ENCODE measurements at regions not wholly inside any gene's neighbourhood (a gene's known extent, or its start where the extent isn't known, plus 50 kb on each side); places are given as distances from the start of the nearest gene placed in this dataset.

DNA sequence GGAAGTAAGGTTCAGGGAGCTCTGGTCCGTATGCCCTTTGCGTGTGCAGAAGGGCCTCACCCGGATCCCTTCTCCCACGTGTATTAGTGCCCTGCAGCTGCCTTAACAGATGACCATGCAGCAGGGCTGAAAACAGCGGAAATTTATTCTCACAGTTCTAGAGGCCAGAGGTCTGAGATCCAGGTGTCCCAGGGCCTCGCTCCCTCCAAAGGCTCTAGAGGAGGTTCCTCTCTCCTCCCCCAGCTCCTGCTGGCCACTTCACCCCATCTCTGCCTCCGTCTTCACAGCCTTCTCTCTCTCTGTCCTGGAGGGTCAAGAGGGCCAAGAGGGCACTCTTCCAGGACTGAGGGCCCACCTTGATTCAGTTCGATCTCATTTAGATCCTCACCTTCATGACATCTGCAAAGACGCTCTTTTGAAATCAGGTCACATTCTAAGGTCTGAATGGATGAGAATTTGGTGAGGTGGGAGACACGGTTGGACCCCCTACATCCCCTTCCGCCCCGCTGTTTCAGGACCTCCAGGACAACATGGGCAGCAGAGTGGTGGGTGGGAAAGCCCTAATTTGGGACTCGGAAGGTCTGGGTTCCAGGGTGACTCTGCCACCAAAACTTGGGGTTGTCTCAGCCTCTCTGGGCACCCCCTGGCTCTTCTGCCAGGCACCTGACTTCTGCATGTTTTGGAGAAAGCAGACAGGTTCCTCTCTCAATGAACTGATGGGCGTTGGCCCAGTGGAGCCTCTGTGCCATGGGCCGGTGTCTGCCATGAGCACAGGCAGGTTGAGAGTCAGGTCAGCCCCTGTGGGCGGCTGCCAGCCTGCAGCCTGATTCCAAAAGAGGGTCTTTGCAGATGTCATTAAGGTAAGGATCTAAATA is 361.2 kb downstream of the SEC14L1 start:
- no peaks in the 10 kb centered on the region for H4K20me1 ChIP-seq (ENCODE audit: control insufficient read depth, extremely low read depth, insufficient read depth, low read length)
- H3K27me3 ChIP-seq (ENCODE audit: control insufficient read depth, insufficient read depth, low read length): no peaks in the 10 kb centered on the region
- no peaks in the 10 kb centered on the region for H3K4me1 ChIP-seq (ENCODE audit: control insufficient read depth, extremely low read depth, insufficient read depth, low read length)
- no peak overlapping the region for H3K9ac ChIP-seq (ENCODE audit: insufficient read depth, low read length)
- DNase-seq (ENCODE audit: low read depth in 2 of 2): no peak
- H3K79me2 ChIP-seq (ENCODE audit: control insufficient read depth, insufficient read depth, low read length): no peaks in the 10 kb centered on the region
- no peak overlapping the region for H2AFZ ChIP-seq (ENCODE audit: low read length)
- H3K4me3 ChIP-seq (replicated peaks in 1 of 4; ENCODE audit: control extremely low read depth in 1 of 4, insufficient read depth in 1 of 4, low read depth in 3 of 4, low read length in 4 of 4): no peak overlapping the region
- H3K4me2 ChIP-seq (ENCODE audit: extremely low read depth, insufficient read depth, low read length): no peak overlapping the region
- no peak overlapping the region for H3K27ac ChIP-seq (ENCODE audit: insufficient read depth, low read length)
- no peaks in the 10 kb centered on the region for H3K9me3 ChIP-seq (ENCODE audit: control insufficient read depth, insufficient read depth, low read depth, low read length)
- peaks cover 13% of the 10 kb centered on the region for H3K36me3 ChIP-seq (ENCODE audit: control insufficient read depth, insufficient read depth, low read length)
- no peak for TF ChIP-seq EZH2 (IDR thresholded peaks at IDR 0.05; ENCODE audit: low read length, missing control alignments)

DNA sequence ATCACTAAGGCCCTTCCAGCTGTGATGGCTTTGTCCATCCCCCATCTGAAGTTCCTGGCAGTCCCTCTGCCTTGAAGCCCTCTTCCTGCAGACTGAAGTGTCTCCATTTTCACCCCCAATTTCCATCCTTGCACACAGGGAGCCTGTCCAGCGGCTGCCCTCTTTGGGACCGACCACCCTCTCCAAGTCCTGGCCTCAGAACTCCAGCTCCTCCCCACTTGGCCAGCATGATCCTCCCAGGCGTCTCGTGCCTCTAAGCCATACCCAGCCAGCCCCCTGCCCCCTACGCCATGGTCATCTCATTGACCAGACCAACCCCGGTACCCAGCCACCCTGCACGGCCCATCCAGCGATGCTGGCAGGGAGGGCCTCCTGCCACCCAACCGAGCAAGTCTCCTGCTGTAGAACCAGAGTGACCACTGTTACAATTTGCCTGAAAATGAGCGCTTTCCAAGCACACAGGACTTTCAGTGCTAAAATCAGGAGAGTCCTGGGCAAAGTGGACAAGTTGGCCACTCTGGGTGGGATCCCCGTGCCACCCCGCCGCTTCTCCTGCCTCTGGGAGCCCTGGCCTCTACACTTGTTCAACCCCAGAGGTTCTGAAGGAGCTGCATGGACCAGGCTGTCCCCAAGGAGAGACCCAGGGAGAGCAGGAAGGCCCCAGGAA is 362.0 kb downstream of the SEC14L1 start:
- DNase-seq (ENCODE audit: low read depth in 2 of 2): no peak
- H3K4me2 ChIP-seq (ENCODE audit: extremely low read depth, insufficient read depth, low read length): no peak overlapping the region
- H3K27me3 ChIP-seq (ENCODE audit: control insufficient read depth, insufficient read depth, low read length): no peaks in the 10 kb centered on the region
- TF ChIP-seq, protein P1, sequence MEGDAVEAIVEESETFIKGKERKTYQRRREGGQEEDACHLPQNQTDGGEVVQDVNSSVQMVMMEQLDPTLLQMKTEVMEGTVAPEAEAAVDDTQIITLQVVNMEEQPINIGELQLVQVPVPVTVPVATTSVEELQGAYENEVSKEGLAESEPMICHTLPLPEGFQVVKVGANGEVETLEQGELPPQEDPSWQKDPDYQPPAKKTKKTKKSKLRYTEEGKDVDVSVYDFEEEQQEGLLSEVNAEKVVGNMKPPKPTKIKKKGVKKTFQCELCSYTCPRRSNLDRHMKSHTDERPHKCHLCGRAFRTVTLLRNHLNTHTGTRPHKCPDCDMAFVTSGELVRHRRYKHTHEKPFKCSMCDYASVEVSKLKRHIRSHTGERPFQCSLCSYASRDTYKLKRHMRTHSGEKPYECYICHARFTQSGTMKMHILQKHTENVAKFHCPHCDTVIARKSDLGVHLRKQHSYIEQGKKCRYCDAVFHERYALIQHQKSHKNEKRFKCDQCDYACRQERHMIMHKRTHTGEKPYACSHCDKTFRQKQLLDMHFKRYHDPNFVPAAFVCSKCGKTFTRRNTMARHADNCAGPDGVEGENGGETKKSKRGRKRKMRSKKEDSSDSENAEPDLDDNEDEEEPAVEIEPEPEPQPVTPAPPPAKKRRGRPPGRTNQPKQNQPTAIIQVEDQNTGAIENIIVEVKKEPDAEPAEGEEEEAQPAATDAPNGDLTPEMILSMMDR (conservative IDR thresholded peaks at IDR 0.05 in 1 of 2, IDR thresholded peaks at IDR 0.05 in 1 of 2; ENCODE audit: low read depth in 1 of 2, low read length in 2 of 2): no peak
- no peak for TF ChIP-seq EZH2 (IDR thresholded peaks at IDR 0.05; ENCODE audit: low read length, missing control alignments)
- H4K20me1 ChIP-seq (ENCODE audit: control insufficient read depth, extremely low read depth, insufficient read depth, low read length): no peaks in the 10 kb centered on the region
- no peak overlapping the region for H2AFZ ChIP-seq (ENCODE audit: low read length)
- H3K4me3 ChIP-seq (replicated peaks in 1 of 4; ENCODE audit: control extremely low read depth in 1 of 4, insufficient read depth in 1 of 4, low read depth in 3 of 4, low read length in 4 of 4): no peak overlapping the region
- no peaks in the 10 kb centered on the region for H3K9me3 ChIP-seq (ENCODE audit: control insufficient read depth, insufficient read depth, low read depth, low read length)
- H3K4me1 ChIP-seq (ENCODE audit: control insufficient read depth, extremely low read depth, insufficient read depth, low read length): no peaks in the 10 kb centered on the region
- H3K27ac ChIP-seq (ENCODE audit: insufficient read depth, low read length): no peak overlapping the region
- no peak overlapping the region for H3K9ac ChIP-seq (ENCODE audit: insufficient read depth, low read length)
- no peaks in the 10 kb centered on the region for H3K79me2 ChIP-seq (ENCODE audit: control insufficient read depth, insufficient read depth, low read length)
- peaks cover 13% of the 10 kb centered on the region for H3K36me3 ChIP-seq (ENCODE audit: control insufficient read depth, insufficient read depth, low read length)

DNA sequence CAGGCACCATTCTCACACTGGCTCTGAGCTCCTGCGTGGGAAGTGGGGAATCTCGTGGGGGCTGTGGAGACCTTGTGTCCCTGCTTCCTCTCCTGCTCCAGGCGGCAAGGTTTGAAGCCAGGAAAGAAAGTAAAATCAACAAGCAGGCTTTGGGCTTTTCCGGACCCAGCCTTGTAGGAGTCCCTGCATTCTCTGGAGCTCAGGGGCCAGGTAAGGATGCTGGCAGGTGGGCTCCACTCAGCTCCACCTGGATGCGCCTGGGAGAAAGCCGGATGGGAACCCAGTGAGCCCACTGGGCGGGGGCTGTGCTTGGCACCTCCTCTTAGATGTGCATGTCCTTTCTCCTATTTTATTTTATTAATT is 362.5 kb downstream of the SEC14L1 start:
- Histone ChIP-seq H3K36me3 (ENCODE audit: control insufficient read depth, insufficient read depth, low read length) (peaks cover 14% of the 10 kb centered on the region), H3K4me2 (ENCODE audit: extremely low read depth, insufficient read depth, low read length) (no peak overlapping the region), H3K79me2 (ENCODE audit: control insufficient read depth, insufficient read depth, low read length) (no peaks in the 10 kb centered on the region), H2AFZ (ENCODE audit: low read length) (no peak overlapping the region), H3K4me1 (ENCODE audit: control insufficient read depth, extremely low read depth, insufficient read depth, low read length) (no peaks in the 10 kb centered on the region), H3K27ac (ENCODE audit: insufficient read depth, low read length) (no peak overlapping the region), H3K9ac (ENCODE audit: insufficient read depth, low read length) (no peak overlapping the region), H4K20me1 (ENCODE audit: control insufficient read depth, extremely low read depth, insufficient read depth, low read length) (no peaks in the 10 kb centered on the region), H3K4me3 (replicated peaks in 1 of 4; ENCODE audit: control extremely low read depth in 1 of 4, insufficient read depth in 1 of 4, low read depth in 3 of 4, low read length in 4 of 4) (no peak overlapping the region), H3K9me3 (ENCODE audit: control insufficient read depth, insufficient read depth, low read depth, low read length) (no peaks in the 10 kb centered on the region), H3K27me3 (ENCODE audit: control insufficient read depth, insufficient read depth, low read length) (no peaks in the 10 kb centered on the region)
- no peak for TF ChIP-seq EZH2 (IDR thresholded peaks at IDR 0.05; ENCODE audit: low read length, missing control alignments)
- TF ChIP-seq, protein P1 (conservative IDR thresholded peaks at IDR 0.05 in 1 of 2, IDR thresholded peaks at IDR 0.05 in 1 of 2; ENCODE audit: low read depth in 1 of 2, low read length in 2 of 2): no peak
- DNase-seq (ENCODE audit: low read depth in 2 of 2): no peak
